SJSA1 (cell line): ENCODE measurements at regions not wholly inside any gene's neighbourhood (a gene's known extent, or its start where the extent isn't known, plus 50 kb on each side); places are given as distances from the start of the nearest gene placed in this dataset.

Experiments
- DNase-seq, 2 experiments: peaks; one replicate each; pipeline ENCODE4 v3.0.0-alpha.2; 2015 to 2020; ENCODE audit warnings: low spot score in 2 of 2, low read depth in 1 of 2
- H3K27ac ChIP-seq: fragments of 250-450 bp; sonication (Bioruptor Pico); 2 replicates; pipeline ENCODE4 v1.5.1; 2020; ENCODE audit warnings: mild to moderate bottlenecking, moderate library complexity
- H3K27me3 ChIP-seq: fragments of 250-450 bp; sonication (Bioruptor Pico); replicated peaks from 2 replicates; pipeline ENCODE4 v1.5.1; 2020; ENCODE audit warnings: mild to moderate bottlenecking, moderate library complexity
- H3K36me3 ChIP-seq: fragments of 250-450 bp; sonication (Bioruptor Pico); 2 replicates; pipeline ENCODE4 v1.5.1; 2020; ENCODE audit warnings: mild to moderate bottlenecking
- H3K4me1 ChIP-seq: fragments of 250-450 bp; sonication (Bioruptor Pico); replicated peaks from 2 replicates; pipeline ENCODE4 v1.6.1; 2021; ENCODE audit warnings: mild to moderate bottlenecking
- H3K4me3 ChIP-seq: fragments of 250-450 bp; sonication (Bioruptor Pico); 2 replicates; pipeline ENCODE4 v1.5.1; 2020; ENCODE audit warnings: mild to moderate bottlenecking
- H3K9me3 ChIP-seq: fragments of 250-450 bp; sonication (Bioruptor Pico); replicated peaks from 2 replicates; pipeline ENCODE4 v1.5.1; 2020; ENCODE audit warnings: mild to moderate bottlenecking

DNA sequence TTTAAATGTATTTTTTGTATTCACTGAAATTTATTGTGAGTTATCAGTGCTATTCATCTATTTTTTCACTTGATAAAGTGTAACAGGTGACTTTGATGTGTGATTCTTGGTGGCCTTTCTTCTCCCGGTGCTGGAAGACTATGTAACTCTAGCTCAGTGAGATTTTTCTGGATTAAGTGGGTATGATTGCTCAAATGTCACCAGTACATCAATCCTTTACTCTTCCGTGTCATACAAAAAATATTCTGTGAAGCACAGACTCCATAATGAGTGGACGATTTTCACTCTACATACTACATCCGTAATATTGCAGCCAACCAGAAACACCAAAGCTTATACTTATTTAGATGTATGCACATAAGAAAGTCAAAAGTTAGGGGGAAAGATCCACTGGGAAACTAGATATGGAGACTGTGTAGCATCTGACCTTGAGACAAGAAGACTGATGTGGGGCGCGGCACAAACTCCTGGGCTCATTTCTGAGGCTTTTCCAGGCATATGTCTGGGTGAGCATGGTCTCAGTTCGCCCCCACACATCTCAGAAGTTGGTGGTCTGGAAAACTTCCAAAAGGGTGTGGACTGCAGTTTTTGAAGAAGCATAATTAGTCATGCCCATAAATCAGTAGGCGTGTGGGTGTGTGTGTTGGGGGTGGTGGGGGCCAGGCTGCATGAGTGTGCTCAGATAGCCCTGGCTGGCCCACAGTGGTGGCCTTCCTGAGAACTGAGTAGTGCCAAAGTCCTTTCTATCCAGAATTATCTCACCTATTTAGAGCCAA is 53.9 kb upstream of the TENM3 start:
- peaks cover 57% of the 10 kb centered on the region for H3K4me1 ChIP-seq
- H3K9me3 ChIP-seq = no peaks in the 10 kb centered on the region
- peak; percentile 86 to 88 for DNase-seq
- H3K27ac ChIP-seq = peak overlapping the region; percentile 64
- H3K4me3 ChIP-seq = no peak overlapping the region
- no peaks in the 10 kb centered on the region for H3K27me3 ChIP-seq
- H3K36me3 ChIP-seq = no peaks in the 10 kb centered on the region

DNA sequence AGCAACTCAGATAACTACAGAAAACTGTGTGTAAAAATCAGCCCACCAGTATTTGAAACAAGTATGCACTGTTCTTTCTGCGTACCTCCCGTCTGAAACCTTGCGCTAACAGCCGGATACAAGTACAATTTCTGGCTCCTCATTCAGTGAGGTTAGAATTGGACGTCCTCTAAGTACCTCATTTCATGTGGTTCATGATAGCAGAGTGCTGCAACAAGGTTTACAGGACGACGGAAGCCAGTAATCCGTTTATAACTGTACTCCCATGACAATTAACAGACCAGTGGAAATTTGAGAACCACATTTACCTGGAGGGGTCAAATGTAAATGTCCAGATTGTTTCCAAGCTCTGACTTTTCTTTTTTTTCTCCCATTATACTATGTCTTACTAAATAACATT is 52.9 kb upstream of the TENM3 start:
- Histone ChIP-seq H3K36me3 (no peaks in the 10 kb centered on the region), H3K27ac (peak overlapping the region; percentile 64), H3K4me3 (no peak overlapping the region), H3K27me3 (no peaks in the 10 kb centered on the region), H3K9me3 (no peaks in the 10 kb centered on the region), H3K4me1 (peaks cover 55% of the 10 kb centered on the region)
- DNase-seq = no peak

DNA sequence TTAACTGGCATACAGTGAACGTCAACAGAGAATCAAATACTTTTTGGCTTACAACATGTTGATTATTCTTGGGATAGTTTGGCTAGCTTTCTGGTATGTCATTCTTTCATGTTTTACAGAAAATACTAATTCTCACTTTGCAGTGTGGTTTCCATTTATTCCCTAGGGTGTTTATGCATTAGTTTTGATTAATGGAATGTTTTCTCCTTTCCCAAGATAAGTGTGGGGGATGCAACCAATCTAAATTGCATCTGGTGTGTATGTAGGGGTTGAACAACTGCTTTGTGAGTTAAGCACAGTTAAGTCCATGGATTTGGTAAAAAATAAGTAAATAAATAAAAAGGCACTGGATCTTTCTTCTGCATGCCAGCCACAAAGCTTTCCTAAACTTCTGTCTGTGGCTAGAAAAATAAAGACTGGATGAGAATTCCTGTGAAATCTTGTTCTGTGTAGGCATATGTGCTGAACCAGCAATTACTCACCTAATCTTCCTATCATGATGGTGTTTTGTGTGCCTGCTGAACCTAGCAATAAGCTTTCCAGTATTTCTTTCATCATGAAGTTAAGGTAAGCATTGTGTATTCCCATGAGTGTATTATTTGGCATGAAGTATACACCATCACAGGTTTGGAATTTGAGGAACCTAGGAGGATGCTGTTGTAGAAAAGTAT is 50.6 kb upstream of the TENM3 start:
- peak in 1 of 2 experiments; percentile 79 for DNase-seq

DNA sequence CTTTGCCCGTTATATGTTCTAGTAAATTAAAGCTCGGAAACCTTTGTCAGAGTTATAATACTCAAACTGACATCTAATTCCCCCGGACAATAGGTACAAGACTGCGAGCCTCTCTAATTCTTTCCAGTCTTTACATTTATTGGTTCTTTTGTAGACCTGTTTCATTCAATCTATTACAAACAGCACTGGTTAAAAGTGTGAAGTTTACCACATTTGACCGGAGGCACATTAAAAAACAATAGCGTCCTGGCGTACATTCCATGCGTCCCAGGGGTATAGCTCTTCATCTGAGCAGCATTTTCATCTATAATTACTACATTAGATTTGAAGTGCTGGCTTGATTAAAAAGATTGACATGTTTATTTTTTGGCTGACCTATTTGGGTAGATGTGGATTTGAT is 49.9 kb upstream of the TENM3 start:
- Histone ChIP-seq H3K27me3 (no peaks in the 10 kb centered on the region), H3K27ac (peak overlapping the region; percentile 72), H3K4me3 (no peak overlapping the region), H3K36me3 (no peaks in the 10 kb centered on the region), H3K4me1 (peaks cover 52% of the 10 kb centered on the region), H3K9me3 (no peaks in the 10 kb centered on the region)
- DNase-seq = no peak

More for the DNA sequence above, 50.6 kb upstream of the TENM3 start:
- Histone ChIP-seq H3K4me3 (no peak overlapping the region), H3K27me3 (no peaks in the 10 kb centered on the region), H3K27ac (peak overlapping the region; percentile 72), H3K4me1 (peaks cover 52% of the 10 kb centered on the region), H3K9me3 (no peaks in the 10 kb centered on the region), H3K36me3 (no peaks in the 10 kb centered on the region)
